ENCODE measurements at regions not wholly inside any gene's neighbourhood (a gene's known extent, or its start where the extent isn't known, plus 50 kb on each side); places are given as distances from the start of the nearest gene placed in this dataset.

DNA sequence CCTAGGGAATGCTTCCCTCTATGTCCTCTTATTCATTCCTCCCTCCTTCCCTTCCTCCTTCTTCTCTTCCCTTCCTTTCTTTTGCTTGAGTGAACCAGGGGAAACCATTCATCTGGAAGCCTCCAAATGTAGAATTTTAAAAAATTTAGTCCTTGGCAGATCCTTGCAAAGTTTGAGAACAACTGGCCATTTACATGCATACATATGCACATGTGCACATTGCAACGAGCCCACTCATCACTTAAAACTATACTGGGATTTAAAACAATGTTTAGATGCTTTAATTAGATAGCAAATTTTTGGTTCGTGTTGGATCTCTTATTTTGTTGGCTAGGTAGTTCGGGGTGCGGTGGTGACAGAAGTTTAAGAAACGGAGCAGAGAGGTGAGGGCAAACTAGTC is 68.0 kb upstream of the HMGA2 start:
- H3K9me3 ChIP-seq = no peaks in the 10 kb centered on the region
- H3K36me3 ChIP-seq = no peaks in the 10 kb centered on the region
- no peak overlapping the region for H3K4me3 ChIP-seq
- intact Hi-C loops (cut with DNase I) = no loop called here
- TF ChIP-seq, protein P1, sequence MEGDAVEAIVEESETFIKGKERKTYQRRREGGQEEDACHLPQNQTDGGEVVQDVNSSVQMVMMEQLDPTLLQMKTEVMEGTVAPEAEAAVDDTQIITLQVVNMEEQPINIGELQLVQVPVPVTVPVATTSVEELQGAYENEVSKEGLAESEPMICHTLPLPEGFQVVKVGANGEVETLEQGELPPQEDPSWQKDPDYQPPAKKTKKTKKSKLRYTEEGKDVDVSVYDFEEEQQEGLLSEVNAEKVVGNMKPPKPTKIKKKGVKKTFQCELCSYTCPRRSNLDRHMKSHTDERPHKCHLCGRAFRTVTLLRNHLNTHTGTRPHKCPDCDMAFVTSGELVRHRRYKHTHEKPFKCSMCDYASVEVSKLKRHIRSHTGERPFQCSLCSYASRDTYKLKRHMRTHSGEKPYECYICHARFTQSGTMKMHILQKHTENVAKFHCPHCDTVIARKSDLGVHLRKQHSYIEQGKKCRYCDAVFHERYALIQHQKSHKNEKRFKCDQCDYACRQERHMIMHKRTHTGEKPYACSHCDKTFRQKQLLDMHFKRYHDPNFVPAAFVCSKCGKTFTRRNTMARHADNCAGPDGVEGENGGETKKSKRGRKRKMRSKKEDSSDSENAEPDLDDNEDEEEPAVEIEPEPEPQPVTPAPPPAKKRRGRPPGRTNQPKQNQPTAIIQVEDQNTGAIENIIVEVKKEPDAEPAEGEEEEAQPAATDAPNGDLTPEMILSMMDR (IDR thresholded peaks at IDR 0.05) = no peak
- TF ChIP-seq POLR2A (IDR thresholded peaks at IDR 0.05) (no peak), POLR2AphosphoS5 (IDR thresholded peaks at IDR 0.05; ENCODE audit: insufficient read depth in 1 of 2, low read depth in 1 of 2) (no peak)
- no peak for DNase-seq (ENCODE audit: extremely low spot score in 2 of 2)
- H3K27me3 ChIP-seq = no peaks in the 10 kb centered on the region
- H3K4me1 ChIP-seq = no peaks in the 10 kb centered on the region
- H3K27ac ChIP-seq = no peak overlapping the region

DNA sequence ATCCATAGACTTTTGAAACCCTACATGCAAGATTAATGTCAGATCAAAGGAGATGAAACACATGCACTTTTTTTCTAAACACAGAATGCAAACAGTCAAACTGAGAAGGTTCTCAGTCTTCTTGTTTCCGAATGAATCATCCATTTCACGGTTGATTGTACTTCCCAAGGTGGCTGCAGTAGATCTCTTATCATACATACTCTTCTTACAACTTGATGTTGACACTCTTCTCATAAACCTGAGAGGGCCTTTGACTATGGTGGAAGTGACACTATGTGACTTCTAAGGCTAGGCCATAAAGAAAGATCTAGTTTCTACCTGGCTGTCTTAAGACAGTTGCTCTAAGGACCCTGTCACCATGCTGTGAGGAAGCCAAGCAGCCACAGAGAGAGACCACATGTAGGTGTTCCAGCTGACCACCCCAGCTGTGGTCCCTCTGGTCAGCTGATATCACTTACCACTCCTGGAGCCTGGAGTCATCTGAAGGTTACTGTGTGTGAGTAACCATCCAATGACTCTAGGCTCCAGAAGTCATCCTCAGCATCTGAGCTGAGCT is 67.2 kb upstream of the HMGA2 start:
- TF ChIP-seq, protein P1 (IDR thresholded peaks at IDR 0.05) = no peak
- TF ChIP-seq POLR2AphosphoS5 (IDR thresholded peaks at IDR 0.05; ENCODE audit: insufficient read depth in 1 of 2, low read depth in 1 of 2) (no peak), POLR2A (IDR thresholded peaks at IDR 0.05) (no peak)
- intact Hi-C loops (cut with DNase I) = no loop called here

DNA sequence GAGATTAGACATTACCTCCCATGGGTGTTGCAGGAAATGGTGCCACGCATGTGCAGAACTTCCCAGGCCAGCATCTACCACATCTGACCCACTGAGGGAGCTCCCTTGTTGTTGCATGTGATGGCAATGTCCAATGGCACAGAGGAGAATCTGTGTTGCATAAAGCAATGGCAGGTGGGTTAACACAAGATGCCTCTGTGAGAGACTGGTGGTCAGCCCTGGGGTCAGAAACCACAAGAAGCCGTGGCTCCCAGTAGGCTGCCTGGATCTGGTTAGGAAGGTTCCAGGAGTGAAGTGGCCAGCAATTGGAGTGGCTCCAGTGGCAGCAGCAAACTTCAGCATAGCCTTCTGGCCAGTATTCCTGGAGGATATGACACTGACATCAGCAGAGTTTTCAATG is 65.9 kb upstream of the HMGA2 start:
- no peaks in the 10 kb centered on the region for H3K36me3 ChIP-seq
- no peak overlapping the region for H3K4me3 ChIP-seq
- intact Hi-C loops (cut with DNase I) = no loop called here
- no peaks in the 10 kb centered on the region for H3K9me3 ChIP-seq
- H3K4me1 ChIP-seq = no peaks in the 10 kb centered on the region
- no peaks in the 10 kb centered on the region for H3K27me3 ChIP-seq
- no peak for DNase-seq (ENCODE audit: extremely low spot score in 2 of 2)
- TF ChIP-seq, protein P1 (IDR thresholded peaks at IDR 0.05) = no peak
- TF ChIP-seq POLR2AphosphoS5 (IDR thresholded peaks at IDR 0.05; ENCODE audit: insufficient read depth in 1 of 2, low read depth in 1 of 2) = no peak
- TF ChIP-seq POLR2A (IDR thresholded peaks at IDR 0.05) = no peak
- H3K27ac ChIP-seq = no peak overlapping the region

More for the DNA sequence above, 67.2 kb upstream of the HMGA2 start:
- no peaks in the 10 kb centered on the region for H3K27me3 ChIP-seq
- no peaks in the 10 kb centered on the region for H3K4me1 ChIP-seq
- no peaks in the 10 kb centered on the region for H3K36me3 ChIP-seq
- H3K4me3 ChIP-seq = no peak overlapping the region
- no peak for DNase-seq (ENCODE audit: extremely low spot score in 2 of 2)
- no peaks in the 10 kb centered on the region for H3K9me3 ChIP-seq
- H3K27ac ChIP-seq = no peak overlapping the region

DNA sequence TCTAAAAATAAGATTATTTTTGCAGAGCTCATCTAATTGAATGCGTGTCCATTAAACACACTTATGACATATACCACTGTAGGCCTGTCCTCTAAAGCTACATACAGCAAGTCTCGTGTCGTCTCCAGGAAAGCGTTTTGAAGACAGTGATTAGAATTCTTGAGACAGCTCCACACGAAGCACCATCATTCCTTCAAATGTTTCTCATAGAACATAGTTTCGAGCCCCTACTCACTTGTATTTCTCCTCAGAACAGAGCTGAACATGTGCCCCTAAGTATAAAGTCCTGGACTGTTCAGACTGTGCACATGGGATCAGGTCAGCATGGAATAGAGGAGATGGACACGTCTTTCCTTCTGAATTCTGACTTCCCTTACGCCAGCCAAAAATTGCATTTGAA is 64.5 kb upstream of the HMGA2 start:
- H3K27me3 ChIP-seq = no peaks in the 10 kb centered on the region
- no peaks in the 10 kb centered on the region for H3K36me3 ChIP-seq
- no peaks in the 10 kb centered on the region for H3K9me3 ChIP-seq
- no peaks in the 10 kb centered on the region for H3K4me1 ChIP-seq
- intact Hi-C loops (cut with DNase I) = no loop called here
- no peak overlapping the region for H3K4me3 ChIP-seq
- DNase-seq (ENCODE audit: extremely low spot score in 2 of 2) = no peak
- no peak overlapping the region for H3K27ac ChIP-seq
- TF ChIP-seq POLR2A (IDR thresholded peaks at IDR 0.05) (no peak), POLR2AphosphoS5 (IDR thresholded peaks at IDR 0.05; ENCODE audit: insufficient read depth in 1 of 2, low read depth in 1 of 2) (no peak)
- TF ChIP-seq, protein P1 (IDR thresholded peaks at IDR 0.05) = no peak

DNA sequence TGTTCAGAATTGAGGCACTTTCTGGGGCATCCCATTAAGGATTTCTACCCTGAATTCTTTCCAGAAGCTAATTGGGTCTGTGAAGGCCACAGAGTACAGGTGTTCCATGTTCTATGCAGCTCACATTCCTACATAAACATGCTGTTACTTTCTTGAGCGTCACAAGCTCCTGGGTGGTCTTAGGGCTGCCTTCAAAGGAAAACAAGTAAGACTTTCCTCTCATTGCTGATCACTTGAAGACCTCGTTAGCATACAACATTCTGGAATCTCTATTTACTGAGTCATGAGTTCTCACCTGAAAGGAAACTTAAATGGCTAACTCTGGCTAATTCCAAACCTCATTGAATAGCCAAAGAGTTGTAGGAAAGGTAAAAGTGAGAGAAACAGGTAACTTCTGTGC is 63.0 kb upstream of the HMGA2 start:
- no peaks in the 10 kb centered on the region for H3K27me3 ChIP-seq
- intact Hi-C loops (cut with DNase I) = no loop called here

More for the DNA sequence above, 63.0 kb upstream of the HMGA2 start:
- Histone ChIP-seq H3K4me3 (no peak overlapping the region), H3K27ac (no peak overlapping the region), H3K4me1 (no peaks in the 10 kb centered on the region), H3K36me3 (no peaks in the 10 kb centered on the region), H3K9me3 (no peaks in the 10 kb centered on the region)
- DNase-seq (ENCODE audit: extremely low spot score in 2 of 2) = no peak
- TF ChIP-seq, protein P1 (IDR thresholded peaks at IDR 0.05) = no peak
- TF ChIP-seq POLR2AphosphoS5 (IDR thresholded peaks at IDR 0.05; ENCODE audit: insufficient read depth in 1 of 2, low read depth in 1 of 2) = no peak
- TF ChIP-seq POLR2A (IDR thresholded peaks at IDR 0.05) = no peak

Data from vagina (tissue), 2 donors.